Liver (tissue), 8 donors: ENCODE measurements at regions not wholly inside any gene's neighbourhood (a gene's known extent, or its start where the extent isn't known, plus 50 kb on each side); places are given as distances from the start of the nearest gene placed in this dataset.

Experiments used
- DNase-seq: peaks from one replicate; pipeline ENCODE4 v3.0.0-alpha.2; 2017; ENCODE audit warnings: low spot score
- H3K27ac ChIP-seq, 2 donors: one replicate each; pipeline ENCODE4 v1.7.0; 2013; ENCODE audit warnings: inconsistent platforms in 2 of 2, low read length in 2 of 2, control low read depth in 1 of 2, low read depth in 1 of 2, mild to moderate bottlenecking in 1 of 2
- H3K27me3 ChIP-seq, 4 donors: one replicate each; pipeline versions ENCODE4 v1.6.1 to v1.7.0; 2013; ENCODE audit warnings: low read length in 3 of 4, inconsistent platforms in 1 of 4, mild to moderate bottlenecking in 1 of 4, moderate library complexity in 1 of 4; ENCODE audit not compliant: control insufficient read depth in 4 of 4, insufficient read depth in 4 of 4
- H3K36me3 ChIP-seq, 4 donors: one replicate each; pipeline versions ENCODE4 v1.6.1 to v1.7.0; 2013; ENCODE audit warnings: low read length in 3 of 4, mild to moderate bottlenecking in 3 of 4, low read depth in 1 of 4, moderate library complexity in 1 of 4; ENCODE audit not compliant: control insufficient read depth in 4 of 4, insufficient read depth in 3 of 4
- H3K4me1 ChIP-seq, 4 donors: one replicate each; pipeline versions ENCODE4 v1.6.1 to v1.7.0; 2013; ENCODE audit warnings: low read length in 3 of 4, mild to moderate bottlenecking in 3 of 4, moderate library complexity in 1 of 4; ENCODE audit not compliant: control insufficient read depth in 4 of 4, insufficient read depth in 4 of 4
- H3K4me3 ChIP-seq, 3 donors: one replicate each; pipeline versions ENCODE4 v1.6.1 to v1.7.0; 2013; ENCODE audit warnings: low read length in 3 of 3, control low read depth in 1 of 3, low read depth in 1 of 3, mild to moderate bottlenecking in 1 of 3
- H3K9ac ChIP-seq, 2 donors: one replicate each; pipeline ENCODE4 v1.7.0; 2013; ENCODE audit warnings: low read length in 2 of 2, mild to moderate bottlenecking in 2 of 2, moderate library complexity in 2 of 2, control low read depth in 1 of 2, low read depth in 1 of 2
- H3K9me3 ChIP-seq, 4 donors: one replicate each; pipeline versions ENCODE4 v1.6.1 to v1.7.0; 2013; ENCODE audit warnings: low read length in 3 of 4; ENCODE audit not compliant: control insufficient read depth in 4 of 4
- EGR1 ChIP-seq, 2 donors: IDR thresholded peaks; 2 replicates each; pipeline ENCODE4 v1.6.1; 2016 to 2018; ENCODE audit warnings: antibody characterized with exemption in 2 of 2, low read depth in 2 of 2
- FOXA1 ChIP-seq: IDR thresholded peaks from 2 replicates; pipeline ENCODE4 v1.6.1; 2016; ENCODE audit warnings: antibody characterized with exemption
- FOXA2 ChIP-seq: IDR thresholded peaks from 2 replicates; pipeline ENCODE4 v1.6.1; 2016; ENCODE audit warnings: antibody characterized with exemption
- GABPA ChIP-seq, 2 donors: IDR thresholded peaks in 1 of 2; conservative IDR thresholded peaks in 1 of 2; 2 replicates each; pipeline ENCODE4 v1.6.1; 2016; ENCODE audit warnings: antibody characterized with exemption in 2 of 2, mild to moderate bottlenecking in 1 of 2, moderate library complexity in 1 of 2
- HNF4A ChIP-seq, 2 donors: conservative IDR thresholded peaks; 2 replicates each; pipeline ENCODE4 v1.6.1; 2016; ENCODE audit warnings: antibody characterized with exemption in 2 of 2, mild to moderate bottlenecking in 2 of 2
- HNF4G ChIP-seq: IDR thresholded peaks from 2 replicates; pipeline ENCODE4 v1.6.1; 2016; ENCODE audit warnings: antibody characterized with exemption
- JUND ChIP-seq, 2 donors: IDR thresholded peaks; 2 replicates each; pipeline ENCODE4 v1.6.1; 2016; ENCODE audit warnings: antibody characterized with exemption in 2 of 2
- NR2F2 ChIP-seq: IDR thresholded peaks from 2 replicates; pipeline ENCODE4 v1.6.1; 2016; ENCODE audit warnings: antibody characterized with exemption
- RAD21 ChIP-seq, 2 donors: IDR thresholded peaks; 2 replicates each; pipeline ENCODE4 v1.6.1; 2016; ENCODE audit warnings: antibody characterized with exemption in 2 of 2, mild to moderate bottlenecking in 2 of 2
- RXRA ChIP-seq, 2 donors: IDR thresholded peaks; 2 replicates each; pipeline ENCODE4 v1.6.1; 2017 to 2018; ENCODE audit warnings: antibody characterized with exemption in 2 of 2, mild to moderate bottlenecking in 1 of 2
- SP1 ChIP-seq: IDR thresholded peaks from 2 replicates; pipeline ENCODE4 v1.6.1; 2018; ENCODE audit warnings: antibody characterized with exemption, mild to moderate bottlenecking
- TAF1 ChIP-seq: conservative IDR thresholded peaks from 2 replicates; pipeline ENCODE4 v1.6.1; 2016; ENCODE audit warnings: antibody characterized with exemption, mild to moderate bottlenecking
- YY1 ChIP-seq: IDR thresholded peaks from 2 replicates; pipeline ENCODE4 v1.6.1; 2016; ENCODE audit warnings: antibody characterized with exemption, mild to moderate bottlenecking
- WGBS: extraction: QIAGEN DNeasy Blood & Tissue Kit; methylation state at CpG from one replicate; pipeline ENCODE4 v1.1.7; 2013; 5-methylcytosine and 5-hydroxymethylcytosine counted together
- TF ChIP-seq, protein P1 (sequence below): IDR thresholded peaks from 2 replicates; pipeline ENCODE4 v1.6.1; 2016; ENCODE audit warnings: antibody characterized with exemption, mild to moderate bottlenecking
- TF ChIP-seq, protein P2 (sequence below): IDR thresholded peaks from 2 replicates; pipeline ENCODE4 v1.6.1; 2016; ENCODE audit warnings: antibody characterized with exemption
- TF ChIP-seq, protein P3 (sequence below): fragments of 150-350 bp; IDR thresholded peaks from 2 replicates; pipeline ENCODE4 v1.5.1; 2017; ENCODE audit warnings: improper control_type of control experiment, low read depth, low read length; ENCODE audit not compliant: missing input control
- TF ChIP-seq, protein P4 (sequence below): IDR thresholded peaks from 2 replicates; pipeline ENCODE4 v1.6.1; 2016; ENCODE audit warnings: antibody characterized with exemption
- TF ChIP-seq, protein P5 (sequence below): IDR thresholded peaks from 2 replicates; pipeline ENCODE4 v1.6.1; 2016; ENCODE audit warnings: antibody characterized with exemption
- donor health status: healthy.
- donor health status: healthy.
- donor health status: healthy.
- donor health status: healthy.
- donor health status: healthy.

DNA sequence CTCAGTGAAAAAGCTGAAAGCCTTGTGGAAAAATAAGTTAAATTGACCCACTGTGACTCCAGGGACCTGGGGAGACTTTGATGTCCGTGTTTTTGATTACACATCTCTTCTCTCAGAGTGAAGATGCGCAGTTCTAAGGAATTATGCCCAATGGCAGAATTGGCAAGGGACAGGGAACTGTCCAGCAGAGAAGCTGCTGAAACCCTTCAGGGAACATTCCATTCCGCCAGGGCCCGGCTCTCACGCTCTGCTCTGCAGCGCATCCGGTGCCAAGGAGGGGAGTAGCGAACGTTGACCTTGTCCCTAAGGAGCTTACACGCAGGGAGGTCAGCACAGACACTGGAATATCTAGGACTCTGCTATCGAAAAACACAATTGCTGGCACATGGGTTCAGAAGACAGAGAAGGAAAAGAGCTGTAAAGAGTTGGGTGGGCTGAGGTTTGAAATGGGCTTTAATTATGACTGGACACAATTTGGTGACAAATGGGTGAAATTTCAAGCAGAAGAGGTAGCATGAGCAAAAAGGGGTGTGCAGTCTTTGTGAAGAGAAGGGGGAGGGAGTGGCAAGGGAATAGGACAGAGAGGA lies 64.5 kb upstream of the B3GAT1 start:
- H3K27ac ChIP-seq: no peak overlapping the region
- H3K9ac ChIP-seq: no peak overlapping the region
- TF ChIP-seq FOXA1: no peak
- TF ChIP-seq, protein P1, sequence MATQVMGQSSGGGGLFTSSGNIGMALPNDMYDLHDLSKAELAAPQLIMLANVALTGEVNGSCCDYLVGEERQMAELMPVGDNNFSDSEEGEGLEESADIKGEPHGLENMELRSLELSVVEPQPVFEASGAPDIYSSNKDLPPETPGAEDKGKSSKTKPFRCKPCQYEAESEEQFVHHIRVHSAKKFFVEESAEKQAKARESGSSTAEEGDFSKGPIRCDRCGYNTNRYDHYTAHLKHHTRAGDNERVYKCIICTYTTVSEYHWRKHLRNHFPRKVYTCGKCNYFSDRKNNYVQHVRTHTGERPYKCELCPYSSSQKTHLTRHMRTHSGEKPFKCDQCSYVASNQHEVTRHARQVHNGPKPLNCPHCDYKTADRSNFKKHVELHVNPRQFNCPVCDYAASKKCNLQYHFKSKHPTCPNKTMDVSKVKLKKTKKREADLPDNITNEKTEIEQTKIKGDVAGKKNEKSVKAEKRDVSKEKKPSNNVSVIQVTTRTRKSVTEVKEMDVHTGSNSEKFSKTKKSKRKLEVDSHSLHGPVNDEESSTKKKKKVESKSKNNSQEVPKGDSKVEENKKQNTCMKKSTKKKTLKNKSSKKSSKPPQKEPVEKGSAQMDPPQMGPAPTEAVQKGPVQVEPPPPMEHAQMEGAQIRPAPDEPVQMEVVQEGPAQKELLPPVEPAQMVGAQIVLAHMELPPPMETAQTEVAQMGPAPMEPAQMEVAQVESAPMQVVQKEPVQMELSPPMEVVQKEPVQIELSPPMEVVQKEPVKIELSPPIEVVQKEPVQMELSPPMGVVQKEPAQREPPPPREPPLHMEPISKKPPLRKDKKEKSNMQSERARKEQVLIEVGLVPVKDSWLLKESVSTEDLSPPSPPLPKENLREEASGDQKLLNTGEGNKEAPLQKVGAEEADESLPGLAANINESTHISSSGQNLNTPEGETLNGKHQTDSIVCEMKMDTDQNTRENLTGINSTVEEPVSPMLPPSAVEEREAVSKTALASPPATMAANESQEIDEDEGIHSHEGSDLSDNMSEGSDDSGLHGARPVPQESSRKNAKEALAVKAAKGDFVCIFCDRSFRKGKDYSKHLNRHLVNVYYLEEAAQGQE: peak; percentile 98
- TF ChIP-seq, protein P2, sequence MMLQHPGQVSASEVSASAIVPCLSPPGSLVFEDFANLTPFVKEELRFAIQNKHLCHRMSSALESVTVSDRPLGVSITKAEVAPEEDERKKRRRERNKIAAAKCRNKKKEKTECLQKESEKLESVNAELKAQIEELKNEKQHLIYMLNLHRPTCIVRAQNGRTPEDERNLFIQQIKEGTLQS: no peak
- no peak for TF ChIP-seq EGR1 (IDR thresholded peaks at IDR 0.05; ENCODE audit: low read depth in 2 of 2)
- no peak for TF ChIP-seq YY1
- no peak for TF ChIP-seq RXRA (IDR thresholded peaks at IDR 0.05)
- TF ChIP-seq JUND (IDR thresholded peaks at IDR 0.05): no peak
- H3K4me1 ChIP-seq: peaks cover 3 to 22% (median 12%) of the 10 kb centered on the region in 4 donors
- no peak for DNase-seq
- no peaks in the 10 kb centered on the region for H3K9me3 ChIP-seq
- WGBS: 61% methylated on average over 11 of the region's 11 CpGs
- H3K27me3 ChIP-seq: no peaks in the 10 kb centered on the region
- no peaks in the 10 kb centered on the region for H3K36me3 ChIP-seq
- no peak overlapping the region for H3K4me3 ChIP-seq

DNA sequence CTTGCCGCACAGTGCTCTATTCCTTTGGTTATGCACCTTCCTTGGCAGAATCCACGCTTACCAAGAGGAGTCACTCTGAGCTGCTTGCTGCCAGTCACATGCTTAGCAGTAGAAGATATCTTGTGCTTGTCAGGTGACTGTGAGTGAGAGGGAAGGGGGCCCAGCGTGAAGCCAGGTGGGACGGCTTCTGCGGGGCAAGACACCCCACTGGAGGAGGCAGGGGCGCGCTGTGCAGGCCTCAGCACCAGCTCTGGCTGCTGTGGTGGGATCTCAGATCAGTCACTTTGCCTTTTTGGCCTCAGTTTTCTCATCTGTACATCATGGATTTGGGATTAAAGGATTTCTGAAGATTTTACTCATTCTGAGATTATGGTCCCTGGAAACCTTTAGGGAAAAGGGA lies 63.9 kb upstream of the B3GAT1 start:
- H3K9me3 ChIP-seq: no peaks in the 10 kb centered on the region
- H3K27me3 ChIP-seq: no peaks in the 10 kb centered on the region
- no peak overlapping the region for H3K27ac ChIP-seq
- H3K9ac ChIP-seq: no peak overlapping the region
- H3K4me1 ChIP-seq: peaks cover 0 to 19% (median 10%) of the 10 kb centered on the region in 4 donors
- WGBS: 90% methylated on average over 7 of the region's 7 CpGs
- H3K4me3 ChIP-seq: no peak overlapping the region
- TF ChIP-seq, protein P2: no peak
- TF ChIP-seq FOXA2: no peak
- TF ChIP-seq, protein P3, sequence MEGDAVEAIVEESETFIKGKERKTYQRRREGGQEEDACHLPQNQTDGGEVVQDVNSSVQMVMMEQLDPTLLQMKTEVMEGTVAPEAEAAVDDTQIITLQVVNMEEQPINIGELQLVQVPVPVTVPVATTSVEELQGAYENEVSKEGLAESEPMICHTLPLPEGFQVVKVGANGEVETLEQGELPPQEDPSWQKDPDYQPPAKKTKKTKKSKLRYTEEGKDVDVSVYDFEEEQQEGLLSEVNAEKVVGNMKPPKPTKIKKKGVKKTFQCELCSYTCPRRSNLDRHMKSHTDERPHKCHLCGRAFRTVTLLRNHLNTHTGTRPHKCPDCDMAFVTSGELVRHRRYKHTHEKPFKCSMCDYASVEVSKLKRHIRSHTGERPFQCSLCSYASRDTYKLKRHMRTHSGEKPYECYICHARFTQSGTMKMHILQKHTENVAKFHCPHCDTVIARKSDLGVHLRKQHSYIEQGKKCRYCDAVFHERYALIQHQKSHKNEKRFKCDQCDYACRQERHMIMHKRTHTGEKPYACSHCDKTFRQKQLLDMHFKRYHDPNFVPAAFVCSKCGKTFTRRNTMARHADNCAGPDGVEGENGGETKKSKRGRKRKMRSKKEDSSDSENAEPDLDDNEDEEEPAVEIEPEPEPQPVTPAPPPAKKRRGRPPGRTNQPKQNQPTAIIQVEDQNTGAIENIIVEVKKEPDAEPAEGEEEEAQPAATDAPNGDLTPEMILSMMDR: no peak
- no peak for TF ChIP-seq RXRA (IDR thresholded peaks at IDR 0.05)
- TF ChIP-seq, protein P4, sequence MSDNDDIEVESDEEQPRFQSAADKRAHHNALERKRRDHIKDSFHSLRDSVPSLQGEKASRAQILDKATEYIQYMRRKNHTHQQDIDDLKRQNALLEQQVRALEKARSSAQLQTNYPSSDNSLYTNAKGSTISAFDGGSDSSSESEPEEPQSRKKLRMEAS: no peak
- TF ChIP-seq SP1: no peak
- TF ChIP-seq, protein P1: no peak
- no peak for TF ChIP-seq HNF4G
- no peak for TF ChIP-seq GABPA (IDR thresholded peaks at IDR 0.05 in 1 of 2, conservative IDR thresholded peaks at IDR 0.05 in 1 of 2)
- TF ChIP-seq NR2F2: no peak
- TF ChIP-seq JUND (IDR thresholded peaks at IDR 0.05): no peak
- TF ChIP-seq FOXA1: no peak
- no peak for TF ChIP-seq TAF1
- TF ChIP-seq HNF4A (conservative IDR thresholded peaks at IDR 0.05): no peak
- no peak for TF ChIP-seq YY1
- no peak for TF ChIP-seq RAD21 (IDR thresholded peaks at IDR 0.05)
- TF ChIP-seq, protein P5, sequence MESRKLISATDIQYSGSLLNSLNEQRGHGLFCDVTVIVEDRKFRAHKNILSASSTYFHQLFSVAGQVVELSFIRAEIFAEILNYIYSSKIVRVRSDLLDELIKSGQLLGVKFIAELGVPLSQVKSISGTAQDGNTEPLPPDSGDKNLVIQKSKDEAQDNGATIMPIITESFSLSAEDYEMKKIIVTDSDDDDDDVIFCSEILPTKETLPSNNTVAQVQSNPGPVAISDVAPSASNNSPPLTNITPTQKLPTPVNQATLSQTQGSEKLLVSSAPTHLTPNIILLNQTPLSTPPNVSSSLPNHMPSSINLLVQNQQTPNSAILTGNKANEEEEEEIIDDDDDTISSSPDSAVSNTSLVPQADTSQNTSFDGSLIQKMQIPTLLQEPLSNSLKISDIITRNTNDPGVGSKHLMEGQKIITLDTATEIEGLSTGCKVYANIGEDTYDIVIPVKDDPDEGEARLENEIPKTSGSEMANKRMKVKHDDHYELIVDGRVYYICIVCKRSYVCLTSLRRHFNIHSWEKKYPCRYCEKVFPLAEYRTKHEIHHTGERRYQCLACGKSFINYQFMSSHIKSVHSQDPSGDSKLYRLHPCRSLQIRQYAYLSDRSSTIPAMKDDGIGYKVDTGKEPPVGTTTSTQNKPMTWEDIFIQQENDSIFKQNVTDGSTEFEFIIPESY: no peak
- no peaks in the 10 kb centered on the region for H3K36me3 ChIP-seq
- no peak for DNase-seq
